ENCODE measurements at regions not wholly inside any gene's neighbourhood (a gene's known extent, or its start where the extent isn't known, plus 50 kb on each side); places are given as distances from the start of the nearest gene placed in this dataset.

DNA sequence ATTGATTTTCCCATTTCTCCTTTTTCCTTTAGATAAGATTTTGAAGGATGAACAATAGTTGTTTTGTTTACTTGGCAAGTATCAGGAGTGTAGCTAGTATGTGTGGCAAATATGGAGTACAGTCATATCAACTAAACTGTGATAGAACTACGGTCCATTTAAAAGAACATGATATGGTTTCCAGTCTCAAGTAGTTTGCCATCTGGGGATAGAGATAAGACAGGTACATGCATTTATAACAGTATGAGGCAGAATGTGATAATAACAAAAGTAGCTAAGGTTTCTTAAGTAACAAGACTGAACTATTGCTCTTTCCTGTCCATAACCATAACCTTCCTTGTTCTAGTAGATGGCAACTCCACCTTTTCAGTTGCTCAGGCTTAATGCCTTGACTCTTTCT lies 75.6 kb upstream of the TACR1 start:
- no peak for TF ChIP-seq CTCF (IDR thresholded peaks at IDR 0.05)
- no peak for TF ChIP-seq MYC (IDR thresholded peaks at IDR 0.05; ENCODE audit: borderline replicate concordance, low read length)
- TF ChIP-seq SMC3 (IDR thresholded peaks at IDR 0.05), result no peak
- TF ChIP-seq HOXA7 (CRISPR knock-in tag; IDR thresholded peaks at IDR 0.05), result no peak
- no peak for TF ChIP-seq BHLHE40 (IDR thresholded peaks at IDR 0.05; ENCODE audit: low read depth, low read length)
- no peak for TF ChIP-seq CBX2 (IDR thresholded peaks at IDR 0.05; ENCODE audit: borderline replicate concordance, low read depth)
- no peak for TF ChIP-seq POLR2A (IDR thresholded peaks at IDR 0.05; ENCODE audit: low read length)
- TF ChIP-seq ESRRA (IDR thresholded peaks at IDR 0.05; ENCODE audit: borderline replicate concordance, low read length), result no peak
- TF ChIP-seq REST (IDR thresholded peaks at IDR 0.05), result no peak
- no peak for TF ChIP-seq CHD2 (IDR thresholded peaks at IDR 0.05; ENCODE audit: low read length, partially characterized antibody)
- TF ChIP-seq NPAS2 (CRISPR knock-in tag; IDR thresholded peaks at IDR 0.05; ENCODE audit: borderline replicate concordance), result no peak
- no peak for TF ChIP-seq CEBPB (IDR thresholded peaks at IDR 0.05)
- TF ChIP-seq RFX5 (IDR thresholded peaks at IDR 0.05), result no peak
